SK-N-SH (cell line): ENCODE measurements at regions not wholly inside any gene's neighbourhood (a gene's known extent, or its start where the extent isn't known, plus 50 kb on each side); places are given as distances from the start of the nearest gene placed in this dataset.

Experiments
- EZH2phosphoT487 ChIP-seq: fragments of 200-600 bp; sonication (generic); IDR thresholded peaks from 2 replicates; pipeline ENCODE4 v1.6.1; 2017; ENCODE audit warnings: low read depth, mixed run types, mild to moderate bottlenecking, antibody characterized with exemption, moderate library complexity, borderline replicate concordance
- MAX ChIP-seq: IDR thresholded peaks from 2 replicates; pipeline ENCODE4 v1.4.0; 2012; ENCODE audit warnings: low read depth
- NRF1 ChIP-seq: IDR thresholded peaks from 2 replicates; pipeline ENCODE4 v1.6.1; 2012; ENCODE audit warnings: low read depth, mild to moderate bottlenecking, low read length
- RFX5 ChIP-seq: IDR thresholded peaks from 2 replicates; pipeline ENCODE4 v1.6.1; 2012; ENCODE audit warnings: mild to moderate bottlenecking, improper control_type of control experiment, low read length
- TAF1 ChIP-seq: IDR thresholded peaks from 2 replicates; pipeline ENCODE4 v1.6.1; 2012; ENCODE audit warnings: low read depth, mild to moderate bottlenecking, low read length, moderate library complexity, borderline replicate concordance

GRCh38 chr3:193942516-193943055 is 193.4 kb upstream of the HES1 start:
- no peak for TF ChIP-seq TAF1
- no peak for TF ChIP-seq EZH2phosphoT487
- TF ChIP-seq MAX, result no peak
- no peak for TF ChIP-seq NRF1
- TF ChIP-seq RFX5, result no peak
